ENCODE measurements at regions not wholly inside any gene's neighbourhood (a gene's known extent, or its start where the extent isn't known, plus 50 kb on each side); places are given as distances from the start of the nearest gene placed in this dataset.

DNA sequence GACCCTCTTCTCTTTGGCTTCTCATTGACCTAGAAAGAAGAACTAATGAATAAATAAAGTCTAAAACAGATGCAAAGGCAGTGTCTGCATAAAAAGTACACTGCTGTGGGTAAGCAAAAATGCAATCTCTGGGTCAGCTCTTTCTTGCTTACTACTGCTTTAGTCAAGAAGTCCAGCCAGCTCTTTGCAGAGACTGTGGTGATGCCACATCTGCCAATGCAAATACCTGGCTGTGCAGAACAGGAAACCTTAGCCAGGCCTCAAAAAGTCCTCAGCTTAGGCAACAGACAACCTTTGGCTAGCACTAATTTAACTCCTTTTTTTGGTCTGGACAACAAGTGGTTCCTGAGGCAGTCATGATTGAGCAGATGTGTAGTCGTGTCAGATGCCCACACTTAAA, 73.6 kb upstream of the RND3 start:
- H3K27me3 ChIP-seq (ENCODE audit: control insufficient read depth in 3 of 3, insufficient read depth in 3 of 3, low read length in 2 of 3): no peaks in the 10 kb centered on the region
- no peak overlapping the region for H3K27ac ChIP-seq (ENCODE audit: low read depth in 1 of 2, low read length in 1 of 2)
- TF ChIP-seq, protein P1, sequence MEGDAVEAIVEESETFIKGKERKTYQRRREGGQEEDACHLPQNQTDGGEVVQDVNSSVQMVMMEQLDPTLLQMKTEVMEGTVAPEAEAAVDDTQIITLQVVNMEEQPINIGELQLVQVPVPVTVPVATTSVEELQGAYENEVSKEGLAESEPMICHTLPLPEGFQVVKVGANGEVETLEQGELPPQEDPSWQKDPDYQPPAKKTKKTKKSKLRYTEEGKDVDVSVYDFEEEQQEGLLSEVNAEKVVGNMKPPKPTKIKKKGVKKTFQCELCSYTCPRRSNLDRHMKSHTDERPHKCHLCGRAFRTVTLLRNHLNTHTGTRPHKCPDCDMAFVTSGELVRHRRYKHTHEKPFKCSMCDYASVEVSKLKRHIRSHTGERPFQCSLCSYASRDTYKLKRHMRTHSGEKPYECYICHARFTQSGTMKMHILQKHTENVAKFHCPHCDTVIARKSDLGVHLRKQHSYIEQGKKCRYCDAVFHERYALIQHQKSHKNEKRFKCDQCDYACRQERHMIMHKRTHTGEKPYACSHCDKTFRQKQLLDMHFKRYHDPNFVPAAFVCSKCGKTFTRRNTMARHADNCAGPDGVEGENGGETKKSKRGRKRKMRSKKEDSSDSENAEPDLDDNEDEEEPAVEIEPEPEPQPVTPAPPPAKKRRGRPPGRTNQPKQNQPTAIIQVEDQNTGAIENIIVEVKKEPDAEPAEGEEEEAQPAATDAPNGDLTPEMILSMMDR (IDR thresholded peaks at IDR 0.05; ENCODE audit: control extremely low read depth, extremely low read depth): no peak
- no peak for ATAC-seq (ENCODE audit: insufficient read depth, low FRiP score)
- 73 to 85% methylated on average over 1 of the region's 1 CpG for WGBS, 2 donors
- no peak overlapping the region for H3K9ac ChIP-seq (ENCODE audit: insufficient read depth in 1 of 2, low read length in 2 of 2)
- DNase-seq: no peak
- no peak overlapping the region for H3K4me3 ChIP-seq
- H3K36me3 ChIP-seq (ENCODE audit: control insufficient read depth in 4 of 4, insufficient read depth in 4 of 4, low read length in 4 of 4): no peaks in the 10 kb centered on the region
- peaks cover 0 to 9% (median 0%) of the 10 kb centered on the region in 5 donors for H3K4me1 ChIP-seq (ENCODE audit: control insufficient read depth in 5 of 5, insufficient read depth in 5 of 5, low read length in 5 of 5)
- H3K9me3 ChIP-seq (ENCODE audit: control insufficient read depth in 4 of 4, insufficient read depth in 3 of 4, low read length in 3 of 4): no peaks in the 10 kb centered on the region

DNA sequence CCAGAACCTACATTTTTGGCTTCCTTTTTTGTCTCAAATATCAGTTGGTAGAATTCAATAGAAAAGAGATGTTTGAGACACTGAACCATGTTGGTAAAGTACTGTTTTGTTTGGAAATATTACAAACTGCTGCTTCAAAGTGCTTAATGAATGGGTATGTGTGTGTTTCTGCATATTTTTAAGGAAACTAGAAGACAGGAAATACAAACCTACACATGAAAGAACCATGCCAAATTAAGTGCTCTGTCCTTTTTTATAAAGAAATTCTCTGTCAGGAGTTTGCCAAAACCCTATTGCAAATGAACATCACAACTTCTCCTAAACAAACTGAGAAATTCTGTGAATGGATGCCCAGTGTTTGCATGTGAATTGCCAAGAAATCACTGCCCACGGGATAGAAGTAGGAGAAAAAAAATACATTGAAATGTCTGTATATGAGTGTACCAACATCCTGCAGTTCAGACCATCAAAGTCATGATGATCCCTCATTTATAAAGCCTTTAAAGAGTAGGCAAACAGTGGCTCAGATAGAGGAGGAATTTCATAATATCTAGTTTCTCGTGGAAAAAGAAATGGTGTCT, 69.6 kb upstream of the RND3 start:
- Histone ChIP-seq H3K27ac (ENCODE audit: low read depth in 1 of 2, low read length in 1 of 2) (no peak overlapping the region), H3K27me3 (ENCODE audit: control insufficient read depth in 3 of 3, insufficient read depth in 3 of 3, low read length in 2 of 3) (no peaks in the 10 kb centered on the region), H3K36me3 (ENCODE audit: control insufficient read depth in 4 of 4, insufficient read depth in 4 of 4, low read length in 4 of 4) (no peaks in the 10 kb centered on the region), H3K9me3 (ENCODE audit: control insufficient read depth in 4 of 4, insufficient read depth in 3 of 4, low read length in 3 of 4) (no peaks in the 10 kb centered on the region), H3K9ac (ENCODE audit: insufficient read depth in 1 of 2, low read length in 2 of 2) (no peak overlapping the region), H3K4me3 (no peak overlapping the region), H3K4me1 (ENCODE audit: control insufficient read depth in 5 of 5, insufficient read depth in 5 of 5, low read length in 5 of 5) (peaks cover 0 to 12% (median 0%) of the 10 kb centered on the region in 5 donors)
- 57 to 61% methylated on average over 2 of the region's 2 CpGs for WGBS, 2 donors
- DNase-seq: peak in 2 of 3 donors; percentile 34 to 36
- TF ChIP-seq, protein P1 (IDR thresholded peaks at IDR 0.05; ENCODE audit: control extremely low read depth, extremely low read depth): no peak
- no peak for ATAC-seq (ENCODE audit: insufficient read depth, low FRiP score)

DNA sequence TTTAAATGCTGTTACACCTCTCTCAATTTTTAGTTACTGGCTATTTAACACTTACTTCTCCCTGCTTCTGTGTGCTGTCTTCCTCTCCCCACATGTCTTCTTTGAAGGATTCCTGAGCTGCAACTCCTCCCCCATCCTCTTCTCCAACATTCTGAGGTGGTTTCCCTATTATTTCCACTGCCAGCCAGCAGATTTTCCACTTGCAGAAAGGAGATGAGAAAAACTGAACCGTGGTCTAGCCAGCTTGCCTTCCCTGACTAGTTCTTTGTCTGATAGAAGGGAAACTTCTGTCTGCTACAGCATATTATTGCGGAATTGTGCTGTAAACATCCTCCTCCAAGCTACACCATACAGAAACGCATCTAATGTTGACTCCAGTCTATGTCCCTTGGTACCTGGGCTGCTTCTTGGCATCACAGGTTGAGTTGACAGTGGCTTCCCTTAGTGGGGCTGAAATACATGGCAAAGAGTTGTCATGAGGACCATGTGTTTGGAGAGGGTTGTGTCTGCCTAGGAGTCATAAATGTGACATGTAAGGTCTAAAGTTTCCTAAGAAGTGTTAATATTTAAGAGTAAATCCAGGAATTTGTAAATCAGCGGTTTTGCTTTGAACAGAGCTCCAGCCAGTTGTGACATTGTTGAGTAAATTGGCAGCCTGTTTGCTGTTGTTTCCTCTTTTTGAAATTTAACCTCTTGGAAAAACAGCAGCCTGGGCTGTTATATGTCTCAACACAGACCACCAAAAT, 68.3 kb upstream of the RND3 start:
- H3K36me3 ChIP-seq (ENCODE audit: control insufficient read depth in 4 of 4, insufficient read depth in 4 of 4, low read length in 4 of 4): no peaks in the 10 kb centered on the region
- WGBS, 2 donors: 69% methylated on average over 4 of the region's 4 CpGs
- peaks cover 0 to 12% (median 0%) of the 10 kb centered on the region in 5 donors for H3K4me1 ChIP-seq (ENCODE audit: control insufficient read depth in 5 of 5, insufficient read depth in 5 of 5, low read length in 5 of 5)
- DNase-seq (peak in 2 of 3 donors; percentile 46 to 74), ATAC-seq (ENCODE audit: insufficient read depth, low FRiP score) (no peak)
- H3K4me3 ChIP-seq: no peak overlapping the region
- TF ChIP-seq, protein P1 (IDR thresholded peaks at IDR 0.05; ENCODE audit: control extremely low read depth, extremely low read depth): no peak
- H3K9ac ChIP-seq (ENCODE audit: insufficient read depth in 1 of 2, low read length in 2 of 2): no peak overlapping the region
- no peaks in the 10 kb centered on the region for H3K9me3 ChIP-seq (ENCODE audit: control insufficient read depth in 4 of 4, insufficient read depth in 3 of 4, low read length in 3 of 4)
- H3K27ac ChIP-seq (ENCODE audit: low read depth in 1 of 2, low read length in 1 of 2): no peak overlapping the region
- no peaks in the 10 kb centered on the region for H3K27me3 ChIP-seq (ENCODE audit: control insufficient read depth in 3 of 3, insufficient read depth in 3 of 3, low read length in 2 of 3)

All from lung (tissue), 11 donors.